NB4 (cell line): ENCODE measurements at regions not wholly inside any gene's neighbourhood (a gene's known extent, or its start where the extent isn't known, plus 50 kb on each side); places are given as distances from the start of the nearest gene placed in this dataset.
"Not testable (repeated sequence)": the region's sequence is repeated elsewhere in the genome, so short reads cannot be mapped to it uniquely, and the experiment has no call there.

Experiments used
- DNase-seq: peaks from one replicate; pipeline ENCODE4 v3.0.0; 2010; ENCODE audit warnings: low read depth
- H3K4me3 ChIP-seq: one replicate; pipeline ENCODE4 v1.5.1; 2011; ENCODE audit warnings: mild to moderate bottlenecking, low read depth, low read length, moderate library complexity
- MAX ChIP-seq: IDR thresholded peaks from 2 replicates; pipeline ENCODE4 v1.6.1; 2011; ENCODE audit warnings: low read depth, low read length
- MYC ChIP-seq: IDR thresholded peaks from 2 replicates; pipeline ENCODE4 v1.6.1; 2011; ENCODE audit warnings: low read depth, low read length
- POLR2A ChIP-seq: IDR thresholded peaks from 2 replicates; pipeline ENCODE4 v1.6.1; 2011; ENCODE audit warnings: mild to moderate bottlenecking; ENCODE audit not compliant: insufficient read length; ENCODE audit errors: extremely low read depth
- TF ChIP-seq, protein P1 (sequence below): IDR thresholded peaks from one replicate; pipeline ENCODE4 v1.5.1; 2012; ENCODE audit warnings: low read depth, low read length

DNA sequence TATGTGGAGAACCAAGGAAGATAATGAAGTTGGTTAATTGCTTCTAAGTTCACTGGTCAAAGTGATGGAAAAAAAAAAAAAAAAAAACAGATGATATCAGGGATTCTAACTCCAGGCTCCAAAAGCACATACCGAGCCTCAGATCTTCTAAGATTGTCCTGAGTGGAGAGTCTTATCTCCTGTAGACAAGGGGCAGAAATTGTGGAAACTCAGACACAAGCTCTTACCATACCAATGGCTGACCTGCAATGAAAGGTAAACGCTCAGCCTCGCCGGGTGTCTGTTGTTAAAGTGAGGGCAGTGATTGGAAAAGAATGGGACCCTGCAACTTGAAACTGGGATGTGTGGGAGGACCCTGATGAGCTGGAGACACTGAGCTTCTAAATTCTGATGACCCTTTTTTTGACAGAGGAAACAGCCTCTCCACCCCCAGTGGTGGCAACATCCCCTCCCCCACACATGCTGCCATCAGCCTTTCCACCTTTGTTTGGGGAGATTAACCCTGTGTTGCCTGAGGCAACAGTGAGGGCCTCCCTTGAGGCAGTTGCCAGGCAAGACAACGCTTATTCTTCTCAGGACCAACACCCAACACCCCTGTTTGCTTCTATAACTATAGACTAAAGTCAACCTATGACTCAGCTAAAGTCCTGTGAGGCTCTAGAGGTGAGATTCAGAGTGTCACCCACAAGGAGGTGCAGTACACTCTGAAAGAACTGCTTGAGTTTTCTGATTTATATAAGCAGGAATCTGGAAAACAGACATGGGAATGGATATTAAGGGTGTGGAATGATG is 154.0 kb downstream of the THBS2 start:
- no peak overlapping the region for H3K4me3 ChIP-seq
- no peak for TF ChIP-seq POLR2A
- TF ChIP-seq, protein P1, sequence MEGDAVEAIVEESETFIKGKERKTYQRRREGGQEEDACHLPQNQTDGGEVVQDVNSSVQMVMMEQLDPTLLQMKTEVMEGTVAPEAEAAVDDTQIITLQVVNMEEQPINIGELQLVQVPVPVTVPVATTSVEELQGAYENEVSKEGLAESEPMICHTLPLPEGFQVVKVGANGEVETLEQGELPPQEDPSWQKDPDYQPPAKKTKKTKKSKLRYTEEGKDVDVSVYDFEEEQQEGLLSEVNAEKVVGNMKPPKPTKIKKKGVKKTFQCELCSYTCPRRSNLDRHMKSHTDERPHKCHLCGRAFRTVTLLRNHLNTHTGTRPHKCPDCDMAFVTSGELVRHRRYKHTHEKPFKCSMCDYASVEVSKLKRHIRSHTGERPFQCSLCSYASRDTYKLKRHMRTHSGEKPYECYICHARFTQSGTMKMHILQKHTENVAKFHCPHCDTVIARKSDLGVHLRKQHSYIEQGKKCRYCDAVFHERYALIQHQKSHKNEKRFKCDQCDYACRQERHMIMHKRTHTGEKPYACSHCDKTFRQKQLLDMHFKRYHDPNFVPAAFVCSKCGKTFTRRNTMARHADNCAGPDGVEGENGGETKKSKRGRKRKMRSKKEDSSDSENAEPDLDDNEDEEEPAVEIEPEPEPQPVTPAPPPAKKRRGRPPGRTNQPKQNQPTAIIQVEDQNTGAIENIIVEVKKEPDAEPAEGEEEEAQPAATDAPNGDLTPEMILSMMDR, result no peak
- no peak for TF ChIP-seq MYC
- no peak for TF ChIP-seq MAX
- DNase-seq, result peak; percentile 25

- DNase-seq, result not testable (repeated sequence)
Measured at GRCh38 chr6:169098651-169099050, 155.0 kb downstream of the THBS2 start.

DNA sequence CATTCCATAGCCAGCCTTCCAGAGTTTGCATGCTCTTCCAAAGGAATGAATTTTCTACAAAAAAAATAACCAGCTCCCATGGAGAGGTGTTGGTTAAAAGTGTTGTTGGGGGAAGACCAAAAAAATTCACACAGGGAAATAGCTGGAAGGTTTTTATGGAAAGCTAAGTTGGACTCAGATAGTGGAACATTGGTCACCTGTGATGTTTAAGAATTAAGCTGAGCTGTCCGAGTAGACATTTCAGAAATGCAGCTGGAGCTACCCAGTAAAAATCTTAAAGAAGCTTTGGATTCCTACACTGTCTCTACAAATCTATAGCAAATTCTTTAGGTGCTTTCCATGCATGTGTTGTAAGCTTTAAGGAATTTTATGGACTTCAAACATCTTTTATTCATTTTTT is 155.5 kb downstream of the THBS2 start:
- TF ChIP-seq, protein P1, result no peak
- TF ChIP-seq MYC (no peak), MAX (no peak), POLR2A (no peak)
- no peak for DNase-seq
- H3K4me3 ChIP-seq, result no peak overlapping the region

More at GRCh38 chr6:169098651-169099050, 155.0 kb downstream of the THBS2 start:
- not testable (repeated sequence) for H3K4me3 ChIP-seq

DNA sequence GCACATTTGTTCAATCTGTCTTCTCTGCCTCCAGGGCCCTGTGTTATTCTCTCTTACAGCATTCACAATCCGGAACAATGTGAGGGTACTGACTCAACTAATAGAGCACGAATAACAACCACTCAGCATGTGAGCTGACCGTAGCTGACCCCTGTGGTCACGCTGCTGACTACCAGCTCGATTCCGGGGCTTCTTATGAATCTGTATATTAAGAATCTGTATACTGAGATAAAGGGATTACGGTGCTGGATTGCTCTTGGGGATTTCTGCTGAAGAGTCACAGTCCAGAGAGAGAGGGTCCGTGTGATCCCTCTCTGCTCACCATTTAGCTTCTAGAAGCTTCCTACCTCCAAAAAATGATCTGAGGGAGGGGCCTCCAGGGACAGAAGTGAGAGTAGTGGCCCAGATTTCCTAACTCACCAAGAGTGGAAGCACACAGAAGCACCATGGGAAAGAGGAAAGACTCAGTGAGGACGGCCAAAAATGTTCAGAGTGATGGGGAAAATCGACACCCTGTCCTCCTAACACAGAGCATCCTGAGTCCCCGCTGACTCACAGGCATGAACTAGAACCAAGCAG is 156.2 kb downstream of the THBS2 start:
- TF ChIP-seq POLR2A, result no peak
- TF ChIP-seq MAX, result no peak
- TF ChIP-seq, protein P1, result no peak
- no peak for TF ChIP-seq MYC
- no peak overlapping the region for H3K4me3 ChIP-seq
- DNase-seq, result no peak

GRCh38 chr6:169096388-169096787 is 157.3 kb downstream of the THBS2 start:
- DNase-seq, result no peak
- H3K4me3 ChIP-seq, result no peak overlapping the region
- TF ChIP-seq MYC, result no peak
- no peak for TF ChIP-seq MAX
- TF ChIP-seq, protein P1, result no peak
- TF ChIP-seq POLR2A, result no peak

- no peak for TF ChIP-seq MYC
- no peak for TF ChIP-seq MAX
- TF ChIP-seq, protein P1, result no peak
- DNase-seq, result no peak
- no peak overlapping the region for H3K4me3 ChIP-seq
Measured at GRCh38 chr6:169095153-169095552, 158.5 kb downstream of the THBS2 start.
